Calu3 (cell line): ENCODE measurements at regions not wholly inside any gene's neighbourhood (a gene's known extent, or its start where the extent isn't known, plus 50 kb on each side); places are given as distances from the start of the nearest gene placed in this dataset.
"Not testable (repeated sequence)": the region's sequence is repeated elsewhere in the genome, so short reads cannot be mapped to it uniquely, and the experiment has no call there.

ENCODE experiments used
- BruUV-seq: library from RNA; stranded (reverse); fragments of 400-500 nt; replicated peaks from 2 replicates; lab custom pipeline; 2021; lab: Mats Ljungman, UMichigan
- CTCF ChIA-PET: fragments of 300-600 bp; sonication (Branson Sonifier 250); formaldehyde crosslinking; loops from one replicate; lab custom pipeline; 2022; ENCODE audit warnings: antibody characterized with exemption; lab: Charles Lee
- DNase-seq: peaks from one replicate; pipeline ENCODE4 v3.0.0; 2022
- H3K27ac Mint-ChIP-seq: one replicate; pipeline ENCODE4 v1.8.0; 2022; ENCODE audit warnings: mixed read lengths; ENCODE audit not compliant: unreplicated experiment
- H3K27me3 Mint-ChIP-seq: one replicate; pipeline ENCODE4 v1.8.0; 2022; ENCODE audit warnings: mixed read lengths; ENCODE audit not compliant: unreplicated experiment
- H3K36me3 Mint-ChIP-seq: one replicate; pipeline ENCODE4 v1.8.0; 2022; ENCODE audit warnings: mild to moderate bottlenecking, moderate library complexity, mixed read lengths; ENCODE audit not compliant: insufficient read depth, unreplicated experiment
- H3K4me1 Mint-ChIP-seq: one replicate; pipeline ENCODE4 v1.8.0; 2022; ENCODE audit warnings: mild to moderate bottlenecking, low read depth, mixed read lengths; ENCODE audit not compliant: unreplicated experiment
- H3K4me3 Mint-ChIP-seq: one replicate; pipeline ENCODE4 v1.8.0; 2022; ENCODE audit warnings: mild to moderate bottlenecking, low read depth, moderate library complexity, mixed read lengths; ENCODE audit not compliant: unreplicated experiment
- H3K9me3 Mint-ChIP-seq: one replicate; pipeline ENCODE4 v1.8.0; 2022; ENCODE audit warnings: low read depth, mixed read lengths; ENCODE audit not compliant: unreplicated experiment
- CTCF ChIP-seq: fragments of 200-600 bp; IDR thresholded peaks from one replicate; pipeline ENCODE4 v1.8.0; 2022; ENCODE audit warnings: antibody characterized with exemption; ENCODE audit not compliant: unreplicated experiment
- intact Hi-C: fragments of 100-400 bp; cut with micrococcal nuclease; formaldehyde crosslinking; loops from one replicate; pipeline ENCODE4 v1.10.0; 2022; ENCODE audit not compliant: unreplicated experiment

- intact Hi-C loops, result no loop called here
- BruUV-seq, result no TSS peak
- CTCF ChIA-PET, result no interaction called here
- Mint-ChIP-seq H3K4me3 (no peak overlapping the region), H3K9me3 (peaks cover 20% of the 10 kb centered on the region), H3K27me3 (no peaks in the 10 kb centered on the region), H3K27ac (no peak overlapping the region), H3K36me3 (no peaks in the 10 kb centered on the region), H3K4me1 (no peaks in the 10 kb centered on the region)
- no peak for DNase-seq
- TF ChIP-seq CTCF, result no peak
Measured at GRCh38 chr2:89763581-89764485, 1072.4 kb downstream of the RPIA start.

GRCh38 chr2:89764571-89765360 is 1073.3 kb downstream of the RPIA start:
- BruUV-seq, CTCF ChIA-PET, DNase-seq, H3K27me3 Mint-ChIP-seq, H3K27ac Mint-ChIP-seq, intact Hi-C loops, H3K36me3 Mint-ChIP-seq, H3K4me1 Mint-ChIP-seq, H3K4me3 Mint-ChIP-seq: not testable (repeated sequence)
- H3K9me3 Mint-ChIP-seq, result peaks cover 23% of the 10 kb centered on the region

GRCh38 chr2:89765361-89765718 is 1073.9 kb downstream of the RPIA start:
- H3K4me3 Mint-ChIP-seq, H3K27me3 Mint-ChIP-seq, H3K27ac Mint-ChIP-seq, DNase-seq, CTCF ChIA-PET, BruUV-seq, intact Hi-C loops, H3K4me1 Mint-ChIP-seq, H3K36me3 Mint-ChIP-seq: not testable (repeated sequence)
- peaks cover 25% of the 10 kb centered on the region for H3K9me3 Mint-ChIP-seq

- CTCF ChIA-PET, H3K27ac Mint-ChIP-seq, H3K36me3 Mint-ChIP-seq, H3K4me1 Mint-ChIP-seq, H3K27me3 Mint-ChIP-seq, BruUV-seq, DNase-seq, intact Hi-C loops, H3K4me3 Mint-ChIP-seq: not testable (repeated sequence)
- peaks cover 25% of the 10 kb centered on the region for H3K9me3 Mint-ChIP-seq
Measured at GRCh38 chr2:89766141-89766990, 1074.9 kb downstream of the RPIA start.

GRCh38 chr2:89767058-89767457 is 1075.6 kb downstream of the RPIA start:
- CTCF ChIA-PET, DNase-seq, H3K27me3 Mint-ChIP-seq, H3K4me3 Mint-ChIP-seq, H3K27ac Mint-ChIP-seq, BruUV-seq, H3K4me1 Mint-ChIP-seq, H3K36me3 Mint-ChIP-seq, intact Hi-C loops: not testable (repeated sequence)
- H3K9me3 Mint-ChIP-seq, result peaks cover 26% of the 10 kb centered on the region
